ACC112 (cell line): ENCODE measurements at regions not wholly inside any gene's neighbourhood (a gene's known extent, or its start where the extent isn't known, plus 50 kb on each side); places are given as distances from the start of the nearest gene placed in this dataset.

Experiments used
- H2AFZ ChIP-seq: fragments of 200-600 bp; sonication (generic); one replicate; pipeline ENCODE4 v1.6.0; 2017; ENCODE audit warnings: antibody characterized with exemption, low read length; ENCODE audit not compliant: unreplicated experiment
- H3K27ac ChIP-seq: fragments of 200-600 bp; sonication (generic); 2 replicates; pipeline ENCODE4 v1.5.1; 2014; ENCODE audit warnings: low read depth, mild to moderate bottlenecking, antibody characterized with exemption, low read length, moderate library complexity
- H3K27me3 ChIP-seq: fragments of 200-600 bp; sonication (generic); 2 replicates; pipeline ENCODE4 v1.6.1; 2014; ENCODE audit warnings: mild to moderate bottlenecking, antibody characterized with exemption, low read length, moderate library complexity, mixed read lengths; ENCODE audit not compliant: insufficient read depth
- H3K36me3 ChIP-seq: fragments of 200-600 bp; sonication (generic); 2 replicates; pipeline ENCODE4 v1.6.1; 2016; ENCODE audit warnings: mild to moderate bottlenecking, antibody characterized with exemption, low read length, moderate library complexity, mixed read lengths; ENCODE audit not compliant: insufficient read depth
- H3K4me1 ChIP-seq: fragments of 200-600 bp; sonication (generic); one replicate; pipeline ENCODE4 v1.6.1; 2016; ENCODE audit warnings: low read length, mixed read lengths; ENCODE audit not compliant: insufficient read depth, unreplicated experiment, control insufficient read depth
- H3K4me3 ChIP-seq: fragments of 200-600 bp; sonication (generic); 2 replicates; pipeline ENCODE4 v1.5.1; 2014; ENCODE audit warnings: mild to moderate bottlenecking, low read depth, low read length
- H3K79me2 ChIP-seq: fragments of 200-600 bp; sonication (generic); one replicate; pipeline ENCODE4 v1.6.0; 2016; ENCODE audit warnings: low read length; ENCODE audit not compliant: control insufficient read depth, unreplicated experiment, insufficient read depth

- no peak overlapping the region for H3K27ac ChIP-seq
Measured at GRCh38 chr5:88368201-88368600, 99.6 kb upstream of the TMEM161B start.

GRCh38 chr5:88364991-88365390, 96.3 kb upstream of the TMEM161B start:
- H3K36me3 ChIP-seq, result no peaks in the 10 kb centered on the region
- no peak overlapping the region for H3K27ac ChIP-seq
- no peaks in the 10 kb centered on the region for H3K79me2 ChIP-seq
- no peak overlapping the region for H2AFZ ChIP-seq
- no peaks in the 10 kb centered on the region for H3K4me1 ChIP-seq
- no peak overlapping the region for H3K4me3 ChIP-seq
- H3K27me3 ChIP-seq, result no peaks in the 10 kb centered on the region

More at GRCh38 chr5:88368201-88368600, 99.6 kb upstream of the TMEM161B start:
- no peak overlapping the region for H3K4me3 ChIP-seq
- no peaks in the 10 kb centered on the region for H3K27me3 ChIP-seq
- no peaks in the 10 kb centered on the region for H3K79me2 ChIP-seq
- H2AFZ ChIP-seq, result no peak overlapping the region
- no peaks in the 10 kb centered on the region for H3K36me3 ChIP-seq
- no peaks in the 10 kb centered on the region for H3K4me1 ChIP-seq

GRCh38 chr5:88355490-88356050, 86.9 kb upstream of the TMEM161B start:
- Histone ChIP-seq H3K4me1 (no peaks in the 10 kb centered on the region), H3K27me3 (no peaks in the 10 kb centered on the region), H2AFZ (no peak overlapping the region), H3K79me2 (no peaks in the 10 kb centered on the region), H3K27ac (no peak overlapping the region), H3K36me3 (no peaks in the 10 kb centered on the region), H3K4me3 (no peak overlapping the region)

- no peaks in the 10 kb centered on the region for H3K79me2 ChIP-seq
- no peaks in the 10 kb centered on the region for H3K4me1 ChIP-seq
- no peak overlapping the region for H3K4me3 ChIP-seq
- H3K36me3 ChIP-seq, result no peaks in the 10 kb centered on the region
- no peaks in the 10 kb centered on the region for H3K27me3 ChIP-seq
- H2AFZ ChIP-seq, result no peak overlapping the region
- H3K27ac ChIP-seq, result no peak overlapping the region
Measured at GRCh38 chr5:88325868-88326267, 57.2 kb upstream of the TMEM161B start.

- H3K27ac ChIP-seq, result no peak overlapping the region
Measured at GRCh38 chr5:88322785-88323184, 54.1 kb upstream of the TMEM161B start.

More at GRCh38 chr5:88322785-88323184, 54.1 kb upstream of the TMEM161B start:
- Histone ChIP-seq H3K36me3 (no peaks in the 10 kb centered on the region), H3K79me2 (no peaks in the 10 kb centered on the region), H3K4me1 (no peaks in the 10 kb centered on the region), H3K4me3 (no peak overlapping the region), H2AFZ (no peak overlapping the region), H3K27me3 (no peaks in the 10 kb centered on the region)
